COR-L47 (cell line): ENCODE measurements at regions not wholly inside any gene's neighbourhood (a gene's known extent, or its start where the extent isn't known, plus 50 kb on each side); places are given as distances from the start of the nearest gene placed in this dataset.

ENCODE experiments used
- DNase-seq: peaks from one replicate; lab custom pipeline; 2025; lab: John Stamatoyannopoulos, UW

GRCh38 chr5:110031402-110032140 lies 341.8 kb downstream of the MAN2A1 start:
- DNase-seq: peak; percentile 30

GRCh38 chr5:110032376-110032775 lies 342.6 kb downstream of the MAN2A1 start:
- no peak for DNase-seq

- DNase-seq: no peak
These were observed 344.4 kb downstream of the MAN2A1 start for GRCh38 chr5:110034056-110034600.

GRCh38 chr5:110038297-110038997 lies 348.7 kb downstream of the MAN2A1 start:
- no peak for DNase-seq

- DNase-seq: no peak
These were observed 350.5 kb downstream of the MAN2A1 start for GRCh38 chr5:110040178-110040577.

- DNase-seq: no peak
These were observed 353.3 kb downstream of the MAN2A1 start for GRCh38 chr5:110043025-110043424.

- no peak for DNase-seq
These were observed 355.4 kb downstream of the MAN2A1 start for GRCh38 chr5:110045158-110045557.

- DNase-seq: no peak
These were observed 358.8 kb downstream of the MAN2A1 start for GRCh38 chr5:110048491-110048890.

- no peak for DNase-seq
These were observed 360.1 kb downstream of the MAN2A1 start for GRCh38 chr5:110049816-110050215.

GRCh38 chr5:110050640-110051345 lies 361.1 kb downstream of the MAN2A1 start:
- no peak for DNase-seq

- no peak for DNase-seq
These were observed 363.5 kb downstream of the MAN2A1 start for GRCh38 chr5:110053205-110053604.

- DNase-seq: no peak
These were observed 364.1 kb downstream of the MAN2A1 start for GRCh38 chr5:110053824-110054223.

GRCh38 chr5:110054240-110054639 lies 364.5 kb downstream of the MAN2A1 start:
- DNase-seq: peak; percentile 87

- DNase-seq: no peak
These were observed 365.6 kb downstream of the MAN2A1 start for GRCh38 chr5:110055302-110055701.

- DNase-seq: no peak
These were observed 366.9 kb downstream of the MAN2A1 start for GRCh38 chr5:110056580-110057114.

GRCh38 chr5:110058175-110058574 lies 368.4 kb downstream of the MAN2A1 start:
- peak; percentile 80 for DNase-seq

- DNase-seq: no peak
These were observed 372.5 kb downstream of the MAN2A1 start for GRCh38 chr5:110062246-110062645.

- no peak for DNase-seq
These were observed 374.2 kb downstream of the MAN2A1 start for GRCh38 chr5:110063640-110064602.

GRCh38 chr5:110064603-110065268 lies 375.0 kb downstream of the MAN2A1 start:
- no peak for DNase-seq

GRCh38 chr5:110070836-110071235 lies 381.1 kb downstream of the MAN2A1 start:
- no peak for DNase-seq

GRCh38 chr5:110072651-110073050 lies 382.9 kb downstream of the MAN2A1 start:
- no peak for DNase-seq
